Vagina (tissue), 2 donors: ENCODE measurements at regions not wholly inside any gene's neighbourhood (a gene's known extent, or its start where the extent isn't known, plus 50 kb on each side); places are given as distances from the start of the nearest gene placed in this dataset.

Experiments
- CTCF ChIP-seq, 3 experiments: fragments of 450-650 bp in 2 of 3; fragments of 200-600 bp in 1 of 3; sonication (generic) in 1 of 3; IDR thresholded peaks; one replicate each; pipeline ENCODE4 v1.5.1; 2017 to 2019; ENCODE audit warnings: antibody characterized with exemption in 3 of 3, mild to moderate bottlenecking in 2 of 3, moderate library complexity in 2 of 3
- POLR2AphosphoS5 ChIP-seq, 2 donors: sonication (generic); formaldehyde crosslinking; IDR thresholded peaks; one replicate each; pipeline ENCODE4 v1.9.0; 2017; ENCODE audit warnings: antibody characterized with exemption in 2 of 2, mild to moderate bottlenecking in 2 of 2, low read depth in 1 of 2; ENCODE audit not compliant: insufficient read depth in 1 of 2

- TF ChIP-seq CTCF (IDR thresholded peaks at IDR 0.05) (no peak), POLR2AphosphoS5 (IDR thresholded peaks at IDR 0.05; ENCODE audit: insufficient read depth in 1 of 2, low read depth in 1 of 2) (no peak)
Measured at GRCh38 chr2:67258831-67259230, 138.3 kb upstream of the ETAA1 start.
